GM12864 (cell line): ENCODE measurements at regions not wholly inside any gene's neighbourhood (a gene's known extent, or its start where the extent isn't known, plus 50 kb on each side); places are given as distances from the start of the nearest gene placed in this dataset.

ENCODE experiments used
- DNase-seq: peaks from one replicate; pipeline ENCODE4 v3.0.0-alpha.2; 2011; ENCODE audit warnings: low read depth
- H3K4me3 ChIP-seq: 2 replicates; pipeline ENCODE4 v1.5.1; 2011; ENCODE audit warnings: mild to moderate bottlenecking, low read depth, low read length, control low read depth
- CTCF ChIP-seq: IDR thresholded peaks from 2 replicates; pipeline ENCODE4 v1.5.1; 2011; ENCODE audit warnings: low read depth, mild to moderate bottlenecking, moderate library complexity, low read length, control low read depth, inconsistent platforms; ENCODE audit errors: missing control alignments

- no peak for TF ChIP-seq CTCF
- no peak for DNase-seq
- no peak overlapping the region for H3K4me3 ChIP-seq
These were observed 70.8 kb downstream of the SCN11A start for GRCh38 chr3:38980938-38981337.

GRCh38 chr3:38978729-38979128 lies 73.0 kb downstream of the SCN11A start:
- DNase-seq, result no peak
- TF ChIP-seq CTCF, result no peak
- H3K4me3 ChIP-seq, result no peak overlapping the region

GRCh38 chr3:38970851-38971638 lies 80.7 kb downstream of the SCN11A start:
- no peak for DNase-seq

GRCh38 chr3:38969317-38970235 lies 82.2 kb downstream of the SCN11A start:
- DNase-seq, result no peak
- TF ChIP-seq CTCF, result no peak
- no peak overlapping the region for H3K4me3 ChIP-seq

More at GRCh38 chr3:38970851-38971638, 80.7 kb downstream of the SCN11A start:
- TF ChIP-seq CTCF, result no peak
- no peak overlapping the region for H3K4me3 ChIP-seq

- DNase-seq, result no peak
- no peak for TF ChIP-seq CTCF
- H3K4me3 ChIP-seq, result no peak overlapping the region
These were observed 82.9 kb downstream of the SCN11A start for GRCh38 chr3:38968891-38969290.

GRCh38 chr3:38968403-38968802 lies 83.3 kb downstream of the SCN11A start:
- no peak for TF ChIP-seq CTCF
- no peak for DNase-seq
- H3K4me3 ChIP-seq, result no peak overlapping the region
